ENCODE measurements at regions not wholly inside any gene's neighbourhood (a gene's known extent, or its start where the extent isn't known, plus 50 kb on each side); places are given as distances from the start of the nearest gene placed in this dataset.
"Not testable (repeated sequence)": the region's sequence is repeated elsewhere in the genome, so short reads cannot be mapped to it uniquely, and the experiment has no call there.

DNA sequence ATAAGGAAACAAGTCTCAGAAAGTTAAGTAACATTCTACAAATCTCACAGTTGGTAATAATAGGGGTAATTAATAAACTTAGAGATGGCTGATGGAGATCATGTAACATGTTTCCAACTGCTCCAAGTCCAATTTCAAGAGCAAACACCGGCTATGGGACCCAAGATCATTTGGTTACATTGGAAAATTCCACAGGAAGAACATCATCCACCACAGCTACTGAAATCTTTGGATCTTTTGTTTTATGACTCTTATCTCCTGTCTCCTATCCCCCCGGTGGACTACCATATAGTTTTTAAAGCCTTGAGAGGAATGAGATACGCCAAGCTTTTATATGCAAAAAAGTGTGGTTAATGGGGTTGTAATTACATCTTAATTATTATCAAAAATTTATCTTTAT, 216.1 kb downstream of the WNT5A start:
- no peak for DNase-seq (ENCODE audit: low read depth)
- TF ChIP-seq, protein P1, sequence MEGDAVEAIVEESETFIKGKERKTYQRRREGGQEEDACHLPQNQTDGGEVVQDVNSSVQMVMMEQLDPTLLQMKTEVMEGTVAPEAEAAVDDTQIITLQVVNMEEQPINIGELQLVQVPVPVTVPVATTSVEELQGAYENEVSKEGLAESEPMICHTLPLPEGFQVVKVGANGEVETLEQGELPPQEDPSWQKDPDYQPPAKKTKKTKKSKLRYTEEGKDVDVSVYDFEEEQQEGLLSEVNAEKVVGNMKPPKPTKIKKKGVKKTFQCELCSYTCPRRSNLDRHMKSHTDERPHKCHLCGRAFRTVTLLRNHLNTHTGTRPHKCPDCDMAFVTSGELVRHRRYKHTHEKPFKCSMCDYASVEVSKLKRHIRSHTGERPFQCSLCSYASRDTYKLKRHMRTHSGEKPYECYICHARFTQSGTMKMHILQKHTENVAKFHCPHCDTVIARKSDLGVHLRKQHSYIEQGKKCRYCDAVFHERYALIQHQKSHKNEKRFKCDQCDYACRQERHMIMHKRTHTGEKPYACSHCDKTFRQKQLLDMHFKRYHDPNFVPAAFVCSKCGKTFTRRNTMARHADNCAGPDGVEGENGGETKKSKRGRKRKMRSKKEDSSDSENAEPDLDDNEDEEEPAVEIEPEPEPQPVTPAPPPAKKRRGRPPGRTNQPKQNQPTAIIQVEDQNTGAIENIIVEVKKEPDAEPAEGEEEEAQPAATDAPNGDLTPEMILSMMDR (IDR thresholded peaks at IDR 0.05; ENCODE audit: low read depth, low read length, missing control alignments) = no peak

DNA sequence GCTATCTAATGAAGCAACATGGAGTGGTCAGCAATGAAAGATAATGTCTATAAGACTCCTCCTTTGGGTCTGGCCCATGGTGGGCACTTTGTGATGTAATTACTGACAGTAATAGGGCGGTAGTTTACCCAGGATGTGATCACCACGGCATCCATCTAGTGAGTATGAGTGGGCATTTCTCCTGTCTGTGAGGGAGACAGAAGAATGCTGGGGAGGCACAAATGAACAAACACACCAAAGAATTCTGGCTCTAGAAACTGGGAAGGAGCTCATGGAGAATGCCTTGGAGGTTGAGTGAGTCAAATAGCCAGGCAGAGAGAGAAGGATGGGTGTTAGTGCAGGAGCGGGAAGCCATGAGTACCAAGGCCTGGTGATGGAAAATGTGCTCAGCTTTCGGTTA, 217.5 kb downstream of the WNT5A start:
- TF ChIP-seq, protein P1 (IDR thresholded peaks at IDR 0.05; ENCODE audit: low read depth, low read length, missing control alignments) = no peak
- H3K4me3 ChIP-seq (ENCODE audit: low read depth, low read length) = no peak overlapping the region

More for the DNA sequence above, 216.1 kb downstream of the WNT5A start:
- H3K4me3 ChIP-seq (ENCODE audit: low read depth, low read length) = no peak overlapping the region

DNA sequence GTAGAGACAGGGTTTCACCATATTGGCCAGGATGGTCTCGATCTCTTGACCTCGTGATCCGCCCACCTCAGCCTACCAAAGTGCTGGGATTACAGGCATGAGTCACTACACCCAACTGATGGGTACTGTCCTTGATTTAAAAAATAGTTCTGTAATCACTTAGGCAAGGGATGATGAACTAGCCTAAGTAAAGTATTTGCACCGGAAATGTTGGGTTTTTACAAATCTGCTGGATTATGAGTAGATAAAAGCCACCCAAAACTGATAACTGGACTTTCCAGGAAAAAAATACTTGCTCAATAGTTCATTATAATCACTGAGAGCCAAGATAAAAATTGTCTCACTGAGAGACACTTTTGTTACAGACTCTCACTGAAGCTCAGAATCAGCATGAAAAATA, 218.0 kb downstream of the WNT5A start:
- DNase-seq (ENCODE audit: low read depth) = no peak
- H3K4me3 ChIP-seq (ENCODE audit: low read depth, low read length) = no peak overlapping the region
- TF ChIP-seq, protein P1 (IDR thresholded peaks at IDR 0.05; ENCODE audit: low read depth, low read length, missing control alignments) = no peak

More for the DNA sequence above, 217.5 kb downstream of the WNT5A start:
- no peak for DNase-seq (ENCODE audit: low read depth)

DNA sequence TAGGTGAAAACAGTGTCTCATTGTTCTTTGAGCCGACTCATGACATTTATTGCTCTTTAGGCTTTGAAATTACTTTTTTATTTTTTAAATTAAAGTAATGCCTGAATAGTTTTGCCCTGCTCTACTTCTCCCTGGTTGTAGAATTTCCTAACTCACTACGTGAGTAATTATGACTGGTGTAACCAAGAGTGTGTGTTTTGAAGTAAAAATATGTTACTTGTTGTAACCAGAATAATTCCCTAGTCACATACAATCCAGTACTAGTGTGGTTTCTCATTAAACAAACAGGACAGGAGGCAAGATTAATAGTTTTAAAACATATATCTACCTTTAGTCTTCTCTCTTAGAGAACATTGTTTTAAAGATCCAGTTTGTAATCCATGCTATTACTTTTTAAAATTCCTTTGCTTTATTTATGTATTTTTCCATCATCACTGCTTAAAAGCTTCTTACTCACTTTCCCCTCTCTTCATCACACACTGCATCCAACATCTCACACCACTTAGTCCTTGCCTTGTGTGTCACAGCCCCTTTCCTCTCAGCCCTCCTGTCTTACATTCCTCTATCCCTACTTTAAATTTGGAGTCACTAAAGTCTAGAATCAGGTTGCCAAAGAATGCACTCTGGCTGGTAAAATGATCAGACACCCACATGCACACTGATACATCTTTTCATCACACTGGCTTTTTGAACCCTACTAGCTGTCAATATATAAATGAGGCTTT, 219.7 kb downstream of the WNT5A start:
- TF ChIP-seq, protein P1 (IDR thresholded peaks at IDR 0.05; ENCODE audit: low read depth, low read length, missing control alignments) = no peak
- no peak for DNase-seq (ENCODE audit: low read depth)
- no peak overlapping the region for H3K4me3 ChIP-seq (ENCODE audit: low read depth, low read length)

DNA sequence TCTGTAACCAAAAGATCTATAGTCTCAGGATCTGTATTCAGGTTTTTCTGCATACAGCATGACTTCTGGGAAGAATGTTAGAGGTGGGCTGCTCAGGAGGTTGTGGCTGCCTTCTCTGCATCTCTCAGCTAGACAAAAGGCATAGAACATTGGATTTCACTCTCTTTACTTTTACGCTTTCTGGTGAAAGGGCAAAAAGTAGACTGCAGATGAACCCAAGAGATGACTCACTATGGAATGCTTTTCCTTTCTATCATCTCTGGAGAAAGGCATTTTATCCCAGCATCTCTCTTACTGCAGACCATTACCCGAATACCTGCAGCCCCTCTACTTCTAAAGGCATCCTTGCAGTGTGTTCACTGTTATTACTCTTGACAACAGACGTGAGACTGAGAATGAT, 222.2 kb downstream of the WNT5A start:
- TF ChIP-seq, protein P1 (IDR thresholded peaks at IDR 0.05; ENCODE audit: low read depth, low read length, missing control alignments) = no peak
- no peak for DNase-seq (ENCODE audit: low read depth)
- H3K4me3 ChIP-seq (ENCODE audit: low read depth, low read length) = no peak overlapping the region

DNA sequence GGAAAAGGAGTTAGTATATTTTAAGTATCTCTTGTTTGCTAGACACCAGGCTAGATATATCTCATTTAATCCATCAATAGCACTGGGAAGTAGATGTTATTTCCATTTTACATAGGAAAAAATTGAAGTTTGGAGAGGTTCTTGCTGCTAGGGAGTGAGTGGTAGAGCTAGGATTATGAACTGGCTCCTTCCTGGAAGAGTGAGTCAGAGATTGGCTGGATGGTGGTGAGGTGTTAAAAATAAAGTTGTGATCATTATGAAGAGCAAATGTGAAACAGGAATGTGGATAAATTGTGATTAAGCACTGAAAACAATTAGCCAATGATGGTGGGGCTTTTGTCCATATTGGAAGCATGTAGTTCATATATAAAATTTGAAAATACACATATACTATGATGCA, 234.2 kb downstream of the WNT5A start:
- TF ChIP-seq, protein P1 (IDR thresholded peaks at IDR 0.05; ENCODE audit: low read depth, low read length, missing control alignments) = no peak
- H3K4me3 ChIP-seq (ENCODE audit: low read depth, low read length) = no peak overlapping the region
- no peak for DNase-seq (ENCODE audit: low read depth)

DNA sequence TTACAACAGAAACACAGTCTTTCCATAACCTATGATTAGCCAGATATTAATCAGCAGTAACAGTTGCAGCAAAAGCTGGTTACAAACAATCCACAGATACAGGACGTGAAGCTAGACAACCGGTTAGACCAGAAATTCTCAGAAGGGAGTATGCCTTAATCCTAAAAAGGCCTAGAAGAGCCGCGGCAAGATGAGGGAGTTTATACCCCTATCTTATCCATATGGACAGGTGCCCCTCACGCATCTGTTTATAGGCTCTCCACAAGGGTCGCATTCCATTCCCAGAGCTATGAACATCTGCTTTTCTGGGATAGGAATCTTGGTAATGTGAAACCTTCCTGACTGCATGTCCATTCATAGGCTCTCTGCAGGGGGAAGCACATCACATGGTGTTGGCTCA, 237.9 kb downstream of the WNT5A start:
- not testable (repeated sequence) for DNase-seq (ENCODE audit: low read depth); H3K4me3 ChIP-seq (ENCODE audit: low read depth, low read length)

All from GM12864 (cell line).